HL-60 (cell line): ENCODE measurements at regions not wholly inside any gene's neighbourhood (a gene's known extent, or its start where the extent isn't known, plus 50 kb on each side); places are given as distances from the start of the nearest gene placed in this dataset.
A peak's percentile ranks its signal among the peaks of the same experiment; 100 is the strongest.

Source experiments
- DNase-seq, 2 experiments: peaks; one replicate each; pipeline ENCODE4 v3.0.0-alpha.2; 2010 to 2020; ENCODE audit warnings: low read depth in 1 of 2, low spot score in 1 of 2
- H3K27ac ChIP-seq: fragments of 250-450 bp; sonication (Bioruptor Pico); replicated peaks from 2 replicates; pipeline ENCODE4 v1.5.1; 2020; ENCODE audit warnings: mild to moderate bottlenecking, moderate library complexity
- H3K27me3 ChIP-seq: fragments of 250-450 bp; sonication (Bioruptor Pico); 2 replicates; pipeline ENCODE4 v1.5.1; 2021; ENCODE audit warnings: mild to moderate bottlenecking, moderate library complexity; ENCODE audit not compliant: insufficient read depth, poor library complexity, severe bottlenecking
- H3K4me3 ChIP-seq: replicated peaks from 2 replicates; pipeline ENCODE4 v1.5.1; 2011; ENCODE audit warnings: mild to moderate bottlenecking, control low read depth, low read length; ENCODE audit not compliant: insufficient read depth
- GABPA ChIP-seq: IDR thresholded peaks from 2 replicates; pipeline ENCODE4 v1.6.1; 2012; ENCODE audit warnings: low read depth
- POLR2AphosphoS5 ChIP-seq: IDR thresholded peaks from 2 replicates; pipeline ENCODE4 v1.6.1; 2012; ENCODE audit warnings: low read depth
- REST ChIP-seq: IDR thresholded peaks from 2 replicates; pipeline ENCODE4 v1.6.1; 2012; ENCODE audit warnings: low read depth; ENCODE audit not compliant: insufficient replicate concordance
- SPI1 ChIP-seq: IDR thresholded peaks from 2 replicates; pipeline ENCODE4 v1.6.1; 2012; ENCODE audit warnings: low read depth, mild to moderate bottlenecking, borderline replicate concordance
- TF ChIP-seq, protein P1 (sequence below): IDR thresholded peaks from one replicate; pipeline ENCODE4 v1.5.1; 2011; ENCODE audit warnings: low read length, control low read depth, inconsistent platforms; ENCODE audit not compliant: insufficient read depth

DNA sequence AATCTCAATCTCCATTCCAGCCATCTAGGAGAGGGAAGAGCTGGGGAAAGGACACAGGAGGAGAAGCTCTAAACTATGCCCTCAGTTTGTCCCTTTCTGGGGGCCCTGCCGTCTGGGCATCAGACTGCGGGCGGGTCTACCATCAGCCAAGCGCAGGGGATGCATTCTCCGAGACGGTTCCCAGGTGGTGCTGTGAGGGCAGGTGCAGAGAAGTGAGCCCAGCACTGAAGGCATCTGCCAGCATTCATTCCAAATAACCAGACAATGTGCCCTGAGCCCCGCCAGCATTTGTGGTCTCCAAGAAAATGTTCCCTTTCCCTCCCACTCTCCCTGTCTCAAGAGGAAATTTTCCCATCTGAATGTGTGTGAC lies 265.7 kb downstream of the XXYLT1 start:
- no peak overlapping the region for H3K4me3 ChIP-seq
- TF ChIP-seq POLR2AphosphoS5 = no peak
- no peak for TF ChIP-seq GABPA
- no peak for TF ChIP-seq SPI1
- TF ChIP-seq REST = no peak
- TF ChIP-seq, protein P1, sequence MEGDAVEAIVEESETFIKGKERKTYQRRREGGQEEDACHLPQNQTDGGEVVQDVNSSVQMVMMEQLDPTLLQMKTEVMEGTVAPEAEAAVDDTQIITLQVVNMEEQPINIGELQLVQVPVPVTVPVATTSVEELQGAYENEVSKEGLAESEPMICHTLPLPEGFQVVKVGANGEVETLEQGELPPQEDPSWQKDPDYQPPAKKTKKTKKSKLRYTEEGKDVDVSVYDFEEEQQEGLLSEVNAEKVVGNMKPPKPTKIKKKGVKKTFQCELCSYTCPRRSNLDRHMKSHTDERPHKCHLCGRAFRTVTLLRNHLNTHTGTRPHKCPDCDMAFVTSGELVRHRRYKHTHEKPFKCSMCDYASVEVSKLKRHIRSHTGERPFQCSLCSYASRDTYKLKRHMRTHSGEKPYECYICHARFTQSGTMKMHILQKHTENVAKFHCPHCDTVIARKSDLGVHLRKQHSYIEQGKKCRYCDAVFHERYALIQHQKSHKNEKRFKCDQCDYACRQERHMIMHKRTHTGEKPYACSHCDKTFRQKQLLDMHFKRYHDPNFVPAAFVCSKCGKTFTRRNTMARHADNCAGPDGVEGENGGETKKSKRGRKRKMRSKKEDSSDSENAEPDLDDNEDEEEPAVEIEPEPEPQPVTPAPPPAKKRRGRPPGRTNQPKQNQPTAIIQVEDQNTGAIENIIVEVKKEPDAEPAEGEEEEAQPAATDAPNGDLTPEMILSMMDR = no peak
- H3K27ac ChIP-seq = no peak overlapping the region
- no peak for DNase-seq
- no peaks in the 10 kb centered on the region for H3K27me3 ChIP-seq

DNA sequence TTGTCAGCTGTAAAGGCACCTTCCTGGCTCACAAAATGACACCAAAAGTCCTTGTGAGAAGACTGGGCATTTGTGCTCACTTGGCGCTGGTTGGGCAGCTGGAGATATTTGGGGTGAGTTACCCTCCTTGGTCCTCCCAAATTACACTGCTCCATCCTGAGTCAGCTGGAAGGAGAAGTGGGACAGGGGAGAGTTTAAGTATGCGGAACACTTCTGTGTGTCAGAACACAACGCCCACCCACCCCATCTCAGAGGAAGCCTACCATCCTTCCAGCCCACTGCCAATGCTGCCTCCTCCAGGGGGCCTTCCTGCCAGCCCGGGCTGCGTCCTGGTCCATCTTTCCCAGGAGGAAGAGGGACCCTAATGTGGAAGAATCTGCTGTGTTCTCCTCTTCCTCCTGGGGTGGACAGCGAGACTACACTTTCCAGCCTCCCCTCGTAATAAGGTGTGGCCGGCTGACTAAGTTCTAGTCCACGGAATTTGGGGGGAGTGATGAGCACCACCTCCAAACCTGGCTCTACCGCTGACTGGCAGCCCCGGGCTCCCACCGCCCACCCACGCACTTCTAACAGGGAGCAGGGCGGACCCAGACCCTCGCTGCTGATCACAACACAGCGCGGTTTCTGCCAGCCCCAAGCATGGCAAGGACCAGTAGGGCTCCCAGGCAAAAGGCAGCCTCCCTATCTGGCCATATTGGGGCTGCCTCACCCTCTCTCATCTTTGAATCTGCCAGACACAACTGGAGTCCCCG lies 265.0 kb downstream of the XXYLT1 start:
- TF ChIP-seq GABPA (no peak), REST (no peak), SPI1 (no peak), POLR2AphosphoS5 (no peak)
- TF ChIP-seq, protein P1 = no peak
- Histone ChIP-seq H3K4me3 (no peak overlapping the region), H3K27me3 (no peaks in the 10 kb centered on the region), H3K27ac (no peak overlapping the region)
- no peak for DNase-seq

DNA sequence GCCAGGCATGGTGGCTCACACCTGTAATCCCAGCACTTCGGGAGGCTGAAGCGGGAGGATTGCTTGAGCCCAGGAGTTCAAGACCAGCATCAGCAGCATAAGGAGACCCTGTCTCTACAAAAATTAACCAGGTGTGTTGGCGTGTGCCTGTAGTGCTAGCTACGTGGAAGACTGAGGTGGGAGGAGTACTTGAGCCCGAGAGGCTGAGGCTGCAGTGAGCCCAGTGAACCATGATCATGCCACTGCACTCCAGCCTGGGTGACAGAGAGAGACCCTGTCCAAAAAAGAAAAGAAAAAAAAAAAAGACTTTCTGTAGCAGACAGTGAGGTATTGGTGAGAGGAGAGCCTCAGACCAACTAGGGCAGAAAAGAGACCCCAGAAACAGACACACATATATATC lies 263.8 kb downstream of the XXYLT1 start:
- no peak for TF ChIP-seq POLR2AphosphoS5
- no peak for TF ChIP-seq SPI1
- peak overlapping the region; percentile 59 for H3K27ac ChIP-seq
- DNase-seq = no peak
- no peak overlapping the region for H3K4me3 ChIP-seq
- no peaks in the 10 kb centered on the region for H3K27me3 ChIP-seq

GRCh38 chr3:195007766-195008165 lies 263.2 kb downstream of the XXYLT1 start:
- TF ChIP-seq SPI1 (no peak), REST (no peak), POLR2AphosphoS5 (peak; percentile 77), GABPA (0 out of 2 replicates have a peak, but pooled peaks have one; percentile 28)
- TF ChIP-seq, protein P1 = no peak
- no peak overlapping the region for H3K4me3 ChIP-seq

More at GRCh38 chr3:195007766-195008165, 263.2 kb downstream of the XXYLT1 start:
- no peaks in the 10 kb centered on the region for H3K27me3 ChIP-seq
- peak overlapping the region; percentile 59 for H3K27ac ChIP-seq
- peak; percentile 63 to 77 for DNase-seq
